ENCODE measurements at regions not wholly inside any gene's neighbourhood (a gene's known extent, or its start where the extent isn't known, plus 50 kb on each side); places are given as distances from the start of the nearest gene placed in this dataset.
"Not testable (repeated sequence)": the region's sequence is repeated elsewhere in the genome, so short reads cannot be mapped to it uniquely, and the experiment has no call there.

GRCh38 chr12:127473766-127474165 lies 793.2 kb upstream of the TMEM132C start:
- Histone ChIP-seq H3K9me3 (ENCODE audit: low read length) (no peaks in the 10 kb centered on the region), H3K27me3 (ENCODE audit: insufficient read depth, low read length) (no peaks in the 10 kb centered on the region), H3K4me1 (ENCODE audit: insufficient read depth, low read length) (no peaks in the 10 kb centered on the region), H3K4me3 (ENCODE audit: low read length) (no peak overlapping the region), H2AFZ (ENCODE audit: low read depth, low read length) (no peak overlapping the region), H3K36me3 (ENCODE audit: insufficient read depth, low read length) (no peaks in the 10 kb centered on the region)

GRCh38 chr12:127479256-127479655 lies 787.7 kb upstream of the TMEM132C start:
- H3K36me3 ChIP-seq (ENCODE audit: insufficient read depth, low read length) = no peaks in the 10 kb centered on the region
- no peaks in the 10 kb centered on the region for H3K9me3 ChIP-seq (ENCODE audit: low read length)
- no peak overlapping the region for H2AFZ ChIP-seq (ENCODE audit: low read depth, low read length)
- H3K4me1 ChIP-seq (ENCODE audit: insufficient read depth, low read length) = no peaks in the 10 kb centered on the region
- H3K27me3 ChIP-seq (ENCODE audit: insufficient read depth, low read length) = no peaks in the 10 kb centered on the region
- H3K4me3 ChIP-seq (ENCODE audit: low read length) = no peak overlapping the region

GRCh38 chr12:127480775-127481314 lies 786.1 kb upstream of the TMEM132C start:
- H3K27me3 ChIP-seq (ENCODE audit: insufficient read depth, low read length) = no peaks in the 10 kb centered on the region
- no peaks in the 10 kb centered on the region for H3K4me1 ChIP-seq (ENCODE audit: insufficient read depth, low read length)
- no peaks in the 10 kb centered on the region for H3K36me3 ChIP-seq (ENCODE audit: insufficient read depth, low read length)
- H2AFZ ChIP-seq (ENCODE audit: low read depth, low read length) = no peak overlapping the region
- H3K9me3 ChIP-seq (ENCODE audit: low read length) = no peaks in the 10 kb centered on the region
- no peak overlapping the region for H3K4me3 ChIP-seq (ENCODE audit: low read length)

- no peaks in the 10 kb centered on the region for H3K27me3 ChIP-seq (ENCODE audit: insufficient read depth, low read length)
- H3K4me1 ChIP-seq (ENCODE audit: insufficient read depth, low read length) = no peaks in the 10 kb centered on the region
- H2AFZ ChIP-seq (ENCODE audit: low read depth, low read length) = no peak overlapping the region
- no peaks in the 10 kb centered on the region for H3K36me3 ChIP-seq (ENCODE audit: insufficient read depth, low read length)
- no peaks in the 10 kb centered on the region for H3K9me3 ChIP-seq (ENCODE audit: low read length)
- no peak overlapping the region for H3K4me3 ChIP-seq (ENCODE audit: low read length)
These were observed 784.0 kb upstream of the TMEM132C start for GRCh38 chr12:127482950-127483349.

- Histone ChIP-seq H3K36me3 (ENCODE audit: insufficient read depth, low read length) (no peaks in the 10 kb centered on the region), H3K9me3 (ENCODE audit: low read length) (no peaks in the 10 kb centered on the region), H2AFZ (ENCODE audit: low read depth, low read length) (no peak overlapping the region), H3K4me3 (ENCODE audit: low read length) (no peak overlapping the region), H3K4me1 (ENCODE audit: insufficient read depth, low read length) (no peaks in the 10 kb centered on the region), H3K27me3 (ENCODE audit: insufficient read depth, low read length) (no peaks in the 10 kb centered on the region)
These were observed 781.4 kb upstream of the TMEM132C start for GRCh38 chr12:127485528-127485927.

- Histone ChIP-seq H3K36me3 (ENCODE audit: insufficient read depth, low read length) (no peaks in the 10 kb centered on the region), H3K27me3 (ENCODE audit: insufficient read depth, low read length) (no peaks in the 10 kb centered on the region), H3K9me3 (ENCODE audit: low read length) (no peaks in the 10 kb centered on the region), H3K4me1 (ENCODE audit: insufficient read depth, low read length) (no peaks in the 10 kb centered on the region), H3K4me3 (ENCODE audit: low read length) (no peak overlapping the region), H2AFZ (ENCODE audit: low read depth, low read length) (no peak overlapping the region)
These were observed 779.9 kb upstream of the TMEM132C start for GRCh38 chr12:127487031-127487430.

GRCh38 chr12:127489061-127489460 lies 777.9 kb upstream of the TMEM132C start:
- Histone ChIP-seq H2AFZ (ENCODE audit: low read depth, low read length) (no peak overlapping the region), H3K27me3 (ENCODE audit: insufficient read depth, low read length) (no peaks in the 10 kb centered on the region), H3K36me3 (ENCODE audit: insufficient read depth, low read length) (no peaks in the 10 kb centered on the region), H3K9me3 (ENCODE audit: low read length) (no peaks in the 10 kb centered on the region), H3K4me1 (ENCODE audit: insufficient read depth, low read length) (no peaks in the 10 kb centered on the region), H3K4me3 (ENCODE audit: low read length) (no peak overlapping the region)

- Histone ChIP-seq H3K9me3 (ENCODE audit: low read length) (no peaks in the 10 kb centered on the region), H3K4me1 (ENCODE audit: insufficient read depth, low read length) (no peaks in the 10 kb centered on the region), H3K36me3 (ENCODE audit: insufficient read depth, low read length) (no peaks in the 10 kb centered on the region), H2AFZ (ENCODE audit: low read depth, low read length) (no peak overlapping the region), H3K4me3 (ENCODE audit: low read length) (no peak overlapping the region), H3K27me3 (ENCODE audit: insufficient read depth, low read length) (no peaks in the 10 kb centered on the region)
These were observed 771.7 kb upstream of the TMEM132C start for GRCh38 chr12:127494961-127495915.

GRCh38 chr12:127496255-127496654 lies 770.7 kb upstream of the TMEM132C start:
- Histone ChIP-seq H2AFZ (ENCODE audit: low read depth, low read length) (no peak overlapping the region), H3K4me3 (ENCODE audit: low read length) (no peak overlapping the region), H3K4me1 (ENCODE audit: insufficient read depth, low read length) (no peaks in the 10 kb centered on the region), H3K36me3 (ENCODE audit: insufficient read depth, low read length) (no peaks in the 10 kb centered on the region), H3K9me3 (ENCODE audit: low read length) (no peaks in the 10 kb centered on the region), H3K27me3 (ENCODE audit: insufficient read depth, low read length) (no peaks in the 10 kb centered on the region)

GRCh38 chr12:127500512-127501035 lies 766.4 kb upstream of the TMEM132C start:
- Histone ChIP-seq H3K4me3 (ENCODE audit: low read length) (no peak overlapping the region), H3K4me1 (ENCODE audit: insufficient read depth, low read length) (no peaks in the 10 kb centered on the region), H2AFZ (ENCODE audit: low read depth, low read length) (no peak overlapping the region), H3K27me3 (ENCODE audit: insufficient read depth, low read length) (no peaks in the 10 kb centered on the region), H3K36me3 (ENCODE audit: insufficient read depth, low read length) (no peaks in the 10 kb centered on the region), H3K9me3 (ENCODE audit: low read length) (no peaks in the 10 kb centered on the region)

- Histone ChIP-seq H3K27me3 (ENCODE audit: insufficient read depth, low read length) (no peaks in the 10 kb centered on the region), H3K9me3 (ENCODE audit: low read length) (no peaks in the 10 kb centered on the region), H3K4me1 (ENCODE audit: insufficient read depth, low read length) (no peaks in the 10 kb centered on the region)
These were observed 765.1 kb upstream of the TMEM132C start for GRCh38 chr12:127501916-127502315.

GRCh38 chr12:127503246-127503645 lies 763.7 kb upstream of the TMEM132C start:
- Histone ChIP-seq H3K4me3 (ENCODE audit: low read length) (no peak overlapping the region), H3K9me3 (ENCODE audit: low read length) (no peaks in the 10 kb centered on the region), H3K27me3 (ENCODE audit: insufficient read depth, low read length) (no peaks in the 10 kb centered on the region), H2AFZ (ENCODE audit: low read depth, low read length) (no peak overlapping the region), H3K4me1 (ENCODE audit: insufficient read depth, low read length) (no peaks in the 10 kb centered on the region), H3K36me3 (ENCODE audit: insufficient read depth, low read length) (no peaks in the 10 kb centered on the region)

More at GRCh38 chr12:127501916-127502315, 765.1 kb upstream of the TMEM132C start:
- no peak overlapping the region for H2AFZ ChIP-seq (ENCODE audit: low read depth, low read length)
- H3K36me3 ChIP-seq (ENCODE audit: insufficient read depth, low read length) = no peaks in the 10 kb centered on the region
- H3K4me3 ChIP-seq (ENCODE audit: low read length) = no peak overlapping the region

GRCh38 chr12:127503996-127504395 lies 763.0 kb upstream of the TMEM132C start:
- H2AFZ ChIP-seq (ENCODE audit: low read depth, low read length); H3K9me3 ChIP-seq (ENCODE audit: low read length); H3K4me3 ChIP-seq (ENCODE audit: low read length); H3K4me1 ChIP-seq (ENCODE audit: insufficient read depth, low read length); H3K36me3 ChIP-seq (ENCODE audit: insufficient read depth, low read length); H3K27me3 ChIP-seq (ENCODE audit: insufficient read depth, low read length): not testable (repeated sequence)
